Activated CD8-positive, alpha-beta T cell treated with anti-CD3 and anti-CD28 coated beads, Interleukin-2, amount 10 ng/mL, durations not matched to agents 7 days and 5 days (primary cell): ENCODE measurements at regions not wholly inside any gene's neighbourhood (a gene's known extent, or its start where the extent isn't known, plus 50 kb on each side); places are given as distances from the start of the nearest gene placed in this dataset.

Experiments used
- ATAC-seq: fragments of 150-1000 bp; cut with Tn5 transposase; one replicate; pipeline ENCODE4 v1.10.0; 2021; ENCODE audit warnings: moderate library complexity
- CTCF ChIA-PET: fragments of 350-600 bp; sonication (Branson Sonifier 250); formaldehyde crosslinking; loops from one replicate; lab custom pipeline; 2021; ENCODE audit warnings: antibody characterized with exemption; lab: Charles Lee
- POLR2A ChIA-PET: fragments of 350-600 bp; sonication (Branson Sonifier 250); formaldehyde crosslinking; loops from one replicate; lab custom pipeline; 2021; ENCODE audit warnings: antibody characterized with exemption; lab: Charles Lee
- DNase-seq: peaks from one replicate; pipeline ENCODE4 v3.0.0-alpha.2; 2020
- H3K27ac Mint-ChIP-seq: one replicate; pipeline ENCODE4 v1.8.0; 2021; ENCODE audit warnings: mild to moderate bottlenecking, mixed read lengths
- H3K27me3 Mint-ChIP-seq: one replicate; pipeline ENCODE4 v1.8.0; 2021; ENCODE audit warnings: low read depth, mixed read lengths
- H3K36me3 Mint-ChIP-seq: one replicate; pipeline ENCODE4 v1.8.0; 2021; ENCODE audit warnings: low read depth, mixed read lengths
- H3K4me1 Mint-ChIP-seq: one replicate; pipeline ENCODE4 v1.8.0; 2021; ENCODE audit warnings: low read depth, mixed read lengths
- H3K4me3 Mint-ChIP-seq: one replicate; pipeline ENCODE4 v1.8.0; 2021; ENCODE audit warnings: mild to moderate bottlenecking, mixed read lengths
- H3K9me3 Mint-ChIP-seq: one replicate; pipeline ENCODE4 v1.8.0; 2022; ENCODE audit warnings: mixed read lengths; ENCODE audit not compliant: insufficient read depth

- H3K36me3 Mint-ChIP-seq = no peaks in the 10 kb centered on the region
- H3K4me1 Mint-ChIP-seq = no peaks in the 10 kb centered on the region
- no peaks in the 10 kb centered on the region for H3K9me3 Mint-ChIP-seq
- ATAC-seq (no peak), DNase-seq (no peak)
- POLR2A ChIA-PET = no interaction called here
- H3K27ac Mint-ChIP-seq = no peak overlapping the region
- H3K4me3 Mint-ChIP-seq = no peak overlapping the region
- CTCF ChIA-PET = no interaction called here
- no peaks in the 10 kb centered on the region for H3K27me3 Mint-ChIP-seq
These were observed 267.7 kb upstream of the SEMA3A start for GRCh38 chr7:84462259-84462658.

GRCh38 chr7:84461093-84461492, 266.5 kb upstream of the SEMA3A start:
- Mint-ChIP-seq H3K4me3 (no peak overlapping the region), H3K36me3 (no peaks in the 10 kb centered on the region), H3K4me1 (no peaks in the 10 kb centered on the region), H3K27ac (no peak overlapping the region), H3K9me3 (no peaks in the 10 kb centered on the region), H3K27me3 (no peaks in the 10 kb centered on the region)
- ATAC-seq (no peak), DNase-seq (no peak)
- POLR2A ChIA-PET = no interaction called here
- CTCF ChIA-PET = no interaction called here

- Mint-ChIP-seq H3K27ac (no peak overlapping the region), H3K27me3 (no peaks in the 10 kb centered on the region), H3K4me1 (no peaks in the 10 kb centered on the region), H3K9me3 (no peaks in the 10 kb centered on the region), H3K4me3 (no peak overlapping the region), H3K36me3 (no peaks in the 10 kb centered on the region)
- no peak for ATAC-seq
- POLR2A ChIA-PET = no interaction called here
- CTCF ChIA-PET = no interaction called here
- no peak for DNase-seq
These were observed 261.2 kb upstream of the SEMA3A start for GRCh38 chr7:84455788-84456187.

GRCh38 chr7:84454174-84454959, 259.8 kb upstream of the SEMA3A start:
- Mint-ChIP-seq H3K27ac (no peak overlapping the region), H3K4me1 (no peaks in the 10 kb centered on the region), H3K36me3 (no peaks in the 10 kb centered on the region), H3K4me3 (no peak overlapping the region), H3K9me3 (no peaks in the 10 kb centered on the region), H3K27me3 (no peaks in the 10 kb centered on the region)
- ChIA-PET POLR2A (no interaction called here), CTCF (interaction anchor here (1.0 kb wide), 1 partner anchor 518 kb away, joined by 3 read pairs; no protein-coding TSS in a partner anchor)
- ATAC-seq (no peak), DNase-seq (no peak)

GRCh38 chr7:84452618-84453017, 258.0 kb upstream of the SEMA3A start:
- Mint-ChIP-seq H3K27me3 (no peaks in the 10 kb centered on the region), H3K9me3 (no peaks in the 10 kb centered on the region), H3K4me1 (no peaks in the 10 kb centered on the region), H3K27ac (no peak overlapping the region), H3K36me3 (no peaks in the 10 kb centered on the region), H3K4me3 (no peak overlapping the region)
- no peak for DNase-seq
- CTCF ChIA-PET = no interaction called here
- POLR2A ChIA-PET = no interaction called here
- no peak for ATAC-seq

- Mint-ChIP-seq H3K4me3 (no peak overlapping the region), H3K4me1 (no peaks in the 10 kb centered on the region), H3K27ac (no peak overlapping the region), H3K36me3 (no peaks in the 10 kb centered on the region), H3K27me3 (no peaks in the 10 kb centered on the region), H3K9me3 (no peaks in the 10 kb centered on the region)
- CTCF ChIA-PET = no interaction called here
- no peak for DNase-seq
- POLR2A ChIA-PET = no interaction called here
- no peak for ATAC-seq
These were observed 256.2 kb upstream of the SEMA3A start for GRCh38 chr7:84450772-84451171.

GRCh38 chr7:84447636-84448293, 253.2 kb upstream of the SEMA3A start:
- ChIA-PET POLR2A (interaction anchor here (0.6 kb wide), 1 partner anchor 719 kb away, joined by 3 read pairs; no protein-coding TSS in a partner anchor), CTCF (no interaction called here)
- Mint-ChIP-seq H3K4me3 (no peak overlapping the region), H3K36me3 (no peaks in the 10 kb centered on the region), H3K9me3 (no peaks in the 10 kb centered on the region), H3K4me1 (no peaks in the 10 kb centered on the region), H3K27ac (no peak overlapping the region), H3K27me3 (no peaks in the 10 kb centered on the region)
- ATAC-seq (no peak), DNase-seq (no peak)

- ChIA-PET CTCF (no interaction called here), POLR2A (no interaction called here)
- no peak overlapping the region for H3K27ac Mint-ChIP-seq
- H3K9me3 Mint-ChIP-seq = no peaks in the 10 kb centered on the region
- no peaks in the 10 kb centered on the region for H3K4me1 Mint-ChIP-seq
- H3K27me3 Mint-ChIP-seq = no peaks in the 10 kb centered on the region
- H3K36me3 Mint-ChIP-seq = no peaks in the 10 kb centered on the region
- H3K4me3 Mint-ChIP-seq = no peak overlapping the region
- no peak for ATAC-seq
- DNase-seq = no peak
These were observed 252.4 kb upstream of the SEMA3A start for GRCh38 chr7:84446991-84447480.

- Mint-ChIP-seq H3K36me3 (no peaks in the 10 kb centered on the region), H3K27me3 (no peaks in the 10 kb centered on the region), H3K4me1 (no peaks in the 10 kb centered on the region), H3K4me3 (no peak overlapping the region), H3K9me3 (no peaks in the 10 kb centered on the region), H3K27ac (no peak overlapping the region)
- POLR2A ChIA-PET = no interaction called here
- no peak for DNase-seq
- CTCF ChIA-PET = no interaction called here
- ATAC-seq = peak; percentile 33
These were observed 231.2 kb upstream of the SEMA3A start for GRCh38 chr7:84425702-84426259.

- Mint-ChIP-seq H3K27ac (no peak overlapping the region), H3K27me3 (no peaks in the 10 kb centered on the region), H3K36me3 (no peaks in the 10 kb centered on the region), H3K9me3 (peaks cover 8% of the 10 kb centered on the region), H3K4me1 (no peaks in the 10 kb centered on the region), H3K4me3 (no peak overlapping the region)
- DNase-seq (no peak), ATAC-seq (no peak)
- ChIA-PET CTCF (no interaction called here), POLR2A (no interaction called here)
These were observed 228.2 kb upstream of the SEMA3A start for GRCh38 chr7:84422790-84423189.

- DNase-seq (no peak), ATAC-seq (no peak)
- ChIA-PET CTCF (no interaction called here), POLR2A (no interaction called here)
- Mint-ChIP-seq H3K27me3 (no peaks in the 10 kb centered on the region), H3K27ac (no peak overlapping the region), H3K9me3 (no peaks in the 10 kb centered on the region), H3K36me3 (no peaks in the 10 kb centered on the region), H3K4me3 (no peak overlapping the region), H3K4me1 (no peaks in the 10 kb centered on the region)
These were observed 217.8 kb upstream of the SEMA3A start for GRCh38 chr7:84412161-84412969.
